HEK293 (cell line): ENCODE measurements at regions not wholly inside any gene's neighbourhood (a gene's known extent, or its start where the extent isn't known, plus 50 kb on each side); places are given as distances from the start of the nearest gene placed in this dataset.

Source experiments
- CTCF ChIA-PET: fragments of 350-600 bp; formaldehyde crosslinking; extraction: SDS; loops from one replicate; lab custom pipeline; 2021; ENCODE audit warnings: antibody characterized with exemption; lab: Yijun Ruan, JAX
- POLR2A ChIA-PET: fragments of 300-600 bp; formaldehyde crosslinking; extraction: SDS; loops from one replicate; lab custom pipeline; 2020; ENCODE audit warnings: antibody characterized with exemption, inconsistent platforms; lab: Yijun Ruan, JAX
- H3K27ac ChIP-seq: fragments of 200-500 bp; sonication (Bioruptor generic); 2 replicates; pipeline ENCODE4 v1.5.1; 2014; ENCODE audit warnings: low read depth, low read length, control low read depth, inconsistent platforms; ENCODE audit errors: extremely low read depth
- H3K36me3 ChIP-seq, 2 experiments: fragments of 200-500 bp in 1 of 2; sonication (Bioruptor generic) in 1 of 2; 1 replicate in 1 of 2; 2 replicates in 1 of 2; pipeline ENCODE4 v1.5.1; 2014 to 2017; ENCODE audit warnings: inconsistent platforms in 2 of 2, low read length in 2 of 2; ENCODE audit not compliant: control insufficient read depth in 2 of 2, insufficient read depth in 1 of 2
- H3K4me1 ChIP-seq: fragments of 200-500 bp; sonication (Bioruptor generic); 2 replicates; pipeline ENCODE4 v1.5.1; 2014; ENCODE audit warnings: mild to moderate bottlenecking, low read length, inconsistent platforms; ENCODE audit not compliant: control insufficient read depth, insufficient read depth
- H3K4me3 ChIP-seq: 2 replicates; pipeline ENCODE4 v1.5.1; 2011; ENCODE audit warnings: low read depth, mild to moderate bottlenecking, control low read depth, low read length, moderate library complexity
- H3K9me3 ChIP-seq: fragments of 200-500 bp; sonication (Bioruptor generic); 2 replicates; pipeline ENCODE4 v1.5.1; 2014; ENCODE audit warnings: low read depth, low read length, inconsistent platforms; ENCODE audit not compliant: control insufficient read depth, insufficient read depth
- MEIS1 ChIP-seq: sonication (generic); formaldehyde crosslinking; IDR thresholded peaks from 2 replicates; pipeline ENCODE4 v1.8.1; 2022; ENCODE audit warnings: missing genetic modification reagents, mild to moderate bottlenecking, borderline replicate concordance
- MZF1 ChIP-seq: fragments of 450-650 bp; formaldehyde crosslinking; IDR thresholded peaks from 2 replicates; pipeline ENCODE4 v1.5.1; 2017; ENCODE audit warnings: missing biosample characterization, missing genetic modification characterization, borderline replicate concordance
- OVOL3 ChIP-seq: fragments of 450-650 bp; formaldehyde crosslinking; IDR thresholded peaks from 2 replicates; pipeline ENCODE4 v1.5.1; 2016; ENCODE audit warnings: missing biosample characterization, missing genetic modification characterization
- PRDM10 ChIP-seq: fragments of 450-650 bp; formaldehyde crosslinking; IDR thresholded peaks from 2 replicates; pipeline ENCODE4 v1.5.1; 2016; ENCODE audit warnings: missing biosample characterization, missing genetic modification characterization
- PRDM6 ChIP-seq: fragments of 450-650 bp; formaldehyde crosslinking; IDR thresholded peaks from 2 replicates; pipeline ENCODE4 v1.5.1; 2017; ENCODE audit warnings: missing biosample characterization, missing genetic modification characterization
- TCF7L2 ChIP-seq: IDR thresholded peaks from 2 replicates; pipeline ENCODE4 v1.6.1; 2011; ENCODE audit warnings: low read depth, mild to moderate bottlenecking, inconsistent platforms, low read length, moderate library complexity, borderline replicate concordance
- ZBTB10 ChIP-seq: fragments of 450-650 bp; formaldehyde crosslinking; IDR thresholded peaks from 2 replicates; pipeline ENCODE4 v1.5.1; 2016; ENCODE audit warnings: missing biosample characterization, missing genetic modification characterization
- ZBTB49 ChIP-seq: fragments of 450-650 bp; formaldehyde crosslinking; IDR thresholded peaks from 2 replicates; pipeline ENCODE4 v1.5.1; 2016; ENCODE audit warnings: missing biosample characterization, missing genetic modification characterization, low read depth
- ZBTB8A ChIP-seq: fragments of 450-650 bp; formaldehyde crosslinking; IDR thresholded peaks from 2 replicates; pipeline ENCODE4 v1.5.1; 2016; ENCODE audit warnings: missing biosample characterization, missing genetic modification characterization
- ZNF133 ChIP-seq: fragments of 450-650 bp; formaldehyde crosslinking; IDR thresholded peaks from 2 replicates; pipeline ENCODE4 v1.5.1; 2016; ENCODE audit warnings: missing biosample characterization, missing genetic modification characterization
- ZNF16 ChIP-seq: fragments of 450-650 bp; formaldehyde crosslinking; IDR thresholded peaks from 2 replicates; pipeline ENCODE4 v1.5.1; 2016; ENCODE audit warnings: low read depth, missing biosample characterization, missing genetic modification characterization
- ZNF169 ChIP-seq: fragments of 450-650 bp; formaldehyde crosslinking; IDR thresholded peaks from 2 replicates; pipeline ENCODE4 v1.5.1; 2016; ENCODE audit warnings: missing biosample characterization, missing genetic modification characterization
- ZNF175 ChIP-seq: fragments of 450-650 bp; formaldehyde crosslinking; IDR thresholded peaks from 2 replicates; pipeline ENCODE4 v1.5.1; 2016; ENCODE audit warnings: missing biosample characterization, missing genetic modification characterization
- ZNF211 ChIP-seq: fragments of 450-650 bp; formaldehyde crosslinking; IDR thresholded peaks from 2 replicates; pipeline ENCODE4 v1.5.1; 2016; ENCODE audit warnings: low read depth, missing biosample characterization, missing genetic modification characterization
- ZNF23 ChIP-seq: fragments of 450-650 bp; formaldehyde crosslinking; IDR thresholded peaks from 2 replicates; pipeline ENCODE4 v1.5.1; 2016; ENCODE audit warnings: missing biosample characterization, missing genetic modification characterization, borderline replicate concordance
- ZNF302 ChIP-seq: fragments of 450-650 bp; formaldehyde crosslinking; IDR thresholded peaks from 2 replicates; pipeline ENCODE4 v1.5.1; 2016; ENCODE audit warnings: missing biosample characterization, missing genetic modification characterization, low read depth
- ZNF324 ChIP-seq: fragments of 450-650 bp; formaldehyde crosslinking; IDR thresholded peaks from 2 replicates; pipeline ENCODE4 v1.5.1; 2016; ENCODE audit warnings: missing biosample characterization, missing genetic modification characterization
- ZNF398 ChIP-seq: fragments of 450-650 bp; formaldehyde crosslinking; IDR thresholded peaks from 2 replicates; pipeline ENCODE4 v1.5.1; 2017; ENCODE audit warnings: missing biosample characterization, missing genetic modification characterization
- ZNF433 ChIP-seq: fragments of 450-650 bp; formaldehyde crosslinking; IDR thresholded peaks from 2 replicates; pipeline ENCODE4 v1.5.1; 2016; ENCODE audit warnings: missing biosample characterization, missing genetic modification characterization, low read depth
- ZNF544 ChIP-seq: fragments of 450-650 bp; formaldehyde crosslinking; IDR thresholded peaks from 2 replicates; pipeline ENCODE4 v1.5.0; 2017; ENCODE audit warnings: missing biosample characterization, missing genetic modification characterization
- ZNF555 ChIP-seq: fragments of 450-650 bp; formaldehyde crosslinking; conservative IDR thresholded peaks from 2 replicates; pipeline ENCODE4 v1.5.1; 2017; ENCODE audit warnings: missing biosample characterization, mild to moderate bottlenecking, missing genetic modification characterization, inconsistent platforms
- ZNF621 ChIP-seq: fragments of 450-650 bp; formaldehyde crosslinking; IDR thresholded peaks from 2 replicates; pipeline ENCODE4 v1.5.1; 2017; ENCODE audit warnings: missing biosample characterization, missing genetic modification characterization
- ZNF660 ChIP-seq: fragments of 450-650 bp; IDR thresholded peaks from 2 replicates; pipeline ENCODE4 v1.5.1; 2018; ENCODE audit warnings: missing biosample characterization, mild to moderate bottlenecking, missing genetic modification characterization
- ZNF677 ChIP-seq: fragments of 450-650 bp; IDR thresholded peaks from 2 replicates; pipeline ENCODE4 v1.5.0; 2018; ENCODE audit warnings: missing biosample characterization, mild to moderate bottlenecking, missing genetic modification characterization, moderate library complexity
- ZNF747 ChIP-seq: fragments of 450-650 bp; formaldehyde crosslinking; IDR thresholded peaks from 2 replicates; pipeline ENCODE4 v1.5.1; 2016; ENCODE audit warnings: missing biosample characterization, missing genetic modification characterization

GRCh38 chr5:93277051-93277450 is 304.0 kb downstream of the NR2F1-AS1 start:
- Histone ChIP-seq H3K4me3 (no peak overlapping the region), H3K9me3 (no peaks in the 10 kb centered on the region), H3K4me1 (no peaks in the 10 kb centered on the region), H3K36me3 (no peaks in the 10 kb centered on the region), H3K27ac (no peak overlapping the region)
- POLR2A ChIA-PET = no interaction called here
- CTCF ChIA-PET = interaction anchor here (1.2 kb wide), 1 partner anchor 163 kb away, joined by 3 read pairs; no protein-coding TSS in a partner anchor
- no peak for TF ChIP-seq ZNF433
- no peak for TF ChIP-seq ZBTB10 (tag by site-specific recombination)
- TF ChIP-seq ZNF175 = no peak
- no peak for TF ChIP-seq ZNF398
- no peak for TF ChIP-seq ZNF302
- TF ChIP-seq ZBTB8A (tag by site-specific recombination) = no peak
- TF ChIP-seq ZNF324 (tag by site-specific recombination) = no peak
- TF ChIP-seq ZNF747 (tag by site-specific recombination) = no peak
- TF ChIP-seq PRDM6 (tag by site-specific recombination) = no peak
- TF ChIP-seq ZNF544 = no peak
- no peak for TF ChIP-seq OVOL3 (tag by site-specific recombination)
- TF ChIP-seq MZF1 (tag by site-specific recombination) = no peak
- no peak for TF ChIP-seq ZNF169 (tag by site-specific recombination)
- TF ChIP-seq ZNF16 = no peak
- TF ChIP-seq MEIS1 (CRISPR knock-in tag) = no peak
- TF ChIP-seq ZBTB49 (tag by site-specific recombination) = no peak
- TF ChIP-seq ZNF555 (tag by site-specific recombination) = no peak

GRCh38 chr5:93275376-93275775 is 305.6 kb downstream of the NR2F1-AS1 start:
- H3K36me3 ChIP-seq = no peaks in the 10 kb centered on the region
- ChIA-PET POLR2A (interaction anchor here (0.6 kb wide), 1 partner anchor 76 kb away, joined by 4 read pairs; no protein-coding TSS in a partner anchor), CTCF (interaction anchor here (0.5 kb wide), 1 partner anchor 54 kb away, joined by 3 read pairs; no protein-coding TSS in a partner anchor)
- TF ChIP-seq ZNF660 (tag by site-specific recombination) = no peak
- no peak for TF ChIP-seq ZNF133 (tag by site-specific recombination)
- TF ChIP-seq TCF7L2 = no peak
- no peak for TF ChIP-seq ZNF677 (tag by site-specific recombination)
- TF ChIP-seq ZNF621 = no peak
- TF ChIP-seq PRDM10 = no peak
- no peak for TF ChIP-seq ZNF211 (tag by site-specific recombination)
- no peak for TF ChIP-seq ZNF23

More at GRCh38 chr5:93275376-93275775, 305.6 kb downstream of the NR2F1-AS1 start:
- Histone ChIP-seq H3K27ac (no peak overlapping the region), H3K4me1 (no peaks in the 10 kb centered on the region), H3K4me3 (no peak overlapping the region), H3K9me3 (no peaks in the 10 kb centered on the region)
